HS-5 (cell line): ENCODE measurements at regions not wholly inside any gene's neighbourhood (a gene's known extent, or its start where the extent isn't known, plus 50 kb on each side); places are given as distances from the start of the nearest gene placed in this dataset.

Experiments
- DNase-seq: peaks from one replicate; pipeline ENCODE4 v3.0.0-alpha.2; 2012; ENCODE audit warnings: low read depth

DNA sequence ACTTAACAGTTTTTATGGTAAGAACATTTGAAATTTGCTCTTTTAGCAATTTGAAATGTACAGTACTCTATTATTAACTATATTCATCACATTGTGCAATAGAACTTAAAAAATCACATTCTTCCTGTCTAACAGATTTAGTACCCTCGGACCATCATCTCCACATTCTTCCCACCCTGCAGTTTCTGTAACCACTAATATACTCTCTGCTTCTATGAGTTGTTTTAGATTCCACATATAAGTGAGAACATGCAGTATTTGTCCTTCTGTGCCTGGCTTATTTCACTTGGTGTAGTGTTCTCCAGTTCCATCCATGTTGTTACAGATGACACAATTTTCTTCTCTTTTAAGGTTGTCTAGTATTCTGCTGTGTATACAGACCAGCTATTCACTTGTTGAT is 88.9 kb upstream of the SEC61G start:
- no peak for DNase-seq

DNA sequence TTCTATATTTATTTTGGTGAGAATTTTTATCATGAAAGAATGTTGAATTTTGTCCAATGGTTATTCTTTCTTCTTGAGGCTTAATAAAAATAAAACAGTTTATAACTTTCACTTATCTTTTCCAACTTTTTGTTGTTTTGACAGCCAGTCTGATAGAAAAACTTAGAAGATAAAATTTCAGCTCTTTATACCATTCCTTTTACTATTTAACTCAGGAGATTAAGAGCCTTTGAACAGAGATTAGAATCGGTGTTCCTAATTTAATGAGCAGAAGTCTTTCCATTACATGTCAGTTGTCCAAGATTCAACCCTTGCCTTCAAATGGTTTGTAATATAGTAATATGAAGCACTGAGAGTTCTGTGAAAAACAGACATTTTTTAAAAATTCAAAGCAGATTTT is 97.8 kb upstream of the SEC61G start:
- DNase-seq: no peak

DNA sequence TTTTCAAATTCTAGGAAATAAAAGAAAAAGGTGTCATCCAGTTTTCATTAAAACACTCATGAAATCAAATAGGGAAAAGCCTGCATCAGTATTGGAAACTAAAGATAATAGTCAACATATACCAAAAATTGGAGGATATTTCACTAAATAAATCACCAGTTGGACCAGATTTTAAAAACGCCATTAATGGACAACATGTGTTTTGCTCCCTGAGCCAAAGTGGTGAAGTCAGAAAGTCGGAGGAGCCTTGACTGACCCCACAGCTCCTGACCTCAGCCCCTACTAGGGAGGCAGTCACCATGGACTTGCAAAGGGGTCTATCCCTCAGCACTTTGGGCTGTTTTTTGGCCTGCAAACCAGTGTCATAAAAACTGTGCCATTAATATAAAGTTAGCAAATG is 98.3 kb upstream of the SEC61G start:
- no peak for DNase-seq

DNA sequence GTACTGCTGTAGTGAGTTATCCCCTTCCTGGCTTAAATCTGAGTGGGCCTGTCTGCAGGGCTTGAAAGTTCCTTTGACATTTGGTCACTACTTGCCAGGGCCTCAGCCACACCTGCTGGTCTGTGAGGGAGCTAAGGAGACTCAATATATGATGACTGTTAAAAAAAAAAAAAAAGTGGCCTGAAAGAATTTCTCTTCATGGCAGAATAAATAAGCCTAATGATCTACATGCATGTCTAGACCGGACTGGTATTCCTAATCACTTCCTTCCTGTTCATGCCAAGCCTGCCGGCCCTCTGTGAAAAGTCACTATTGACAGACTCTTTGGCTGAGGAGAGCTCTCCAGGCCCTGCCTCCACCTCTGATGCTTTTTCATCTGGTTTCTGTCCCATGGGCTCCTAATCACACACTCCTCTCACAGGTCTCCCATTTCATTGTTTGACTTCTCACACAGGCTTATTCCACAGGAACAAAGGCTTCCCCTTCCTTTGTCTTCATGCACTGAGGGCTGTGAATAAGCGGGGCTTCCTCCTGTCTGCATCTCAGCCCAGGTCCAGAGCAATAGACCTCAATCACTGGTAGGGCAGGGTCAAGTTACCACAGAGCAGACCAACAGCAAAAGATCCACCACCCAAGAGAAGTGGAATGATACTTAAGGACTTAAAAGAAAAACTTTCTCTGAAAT is 99.1 kb upstream of the SEC61G start:
- no peak for DNase-seq

DNA sequence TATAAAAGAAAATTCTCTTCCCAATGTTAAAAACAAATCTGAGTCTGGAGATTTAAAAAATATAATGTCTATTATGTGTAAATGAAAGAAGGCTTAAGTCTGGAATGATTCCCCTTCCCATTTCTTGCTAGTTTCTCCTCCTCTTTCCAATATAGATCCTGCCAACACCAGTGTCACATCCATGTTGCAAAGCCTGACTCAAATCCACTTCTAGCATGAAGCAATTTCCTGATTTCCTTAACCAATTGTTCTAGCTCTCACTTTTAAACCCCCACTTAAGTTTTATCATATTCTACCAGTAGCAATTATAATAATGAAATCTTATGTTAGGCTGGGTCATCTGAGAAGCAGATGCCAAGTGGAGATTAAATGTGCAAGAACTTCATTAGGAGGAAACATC is 100.1 kb upstream of the SEC61G start:
- DNase-seq: no peak

DNA sequence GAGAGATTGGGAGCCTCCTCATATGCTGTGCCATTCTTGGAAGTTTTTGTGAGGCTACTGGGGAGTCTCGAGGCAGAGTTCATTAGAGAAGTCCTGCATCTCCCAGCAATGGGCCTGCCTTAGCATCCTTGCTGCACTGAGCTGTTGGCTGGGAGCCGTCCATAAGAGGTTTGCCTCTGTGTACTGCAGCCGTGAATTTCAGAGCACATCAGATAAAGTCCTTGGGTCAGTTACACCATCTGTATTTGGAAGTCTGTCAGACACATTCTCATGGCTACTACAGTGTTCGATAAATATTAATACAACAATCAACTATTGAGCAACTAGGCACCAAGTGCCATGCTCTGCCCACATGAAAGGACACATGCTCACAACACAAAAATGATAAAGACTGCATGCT is 100.5 kb upstream of the SEC61G start:
- no peak for DNase-seq

DNA sequence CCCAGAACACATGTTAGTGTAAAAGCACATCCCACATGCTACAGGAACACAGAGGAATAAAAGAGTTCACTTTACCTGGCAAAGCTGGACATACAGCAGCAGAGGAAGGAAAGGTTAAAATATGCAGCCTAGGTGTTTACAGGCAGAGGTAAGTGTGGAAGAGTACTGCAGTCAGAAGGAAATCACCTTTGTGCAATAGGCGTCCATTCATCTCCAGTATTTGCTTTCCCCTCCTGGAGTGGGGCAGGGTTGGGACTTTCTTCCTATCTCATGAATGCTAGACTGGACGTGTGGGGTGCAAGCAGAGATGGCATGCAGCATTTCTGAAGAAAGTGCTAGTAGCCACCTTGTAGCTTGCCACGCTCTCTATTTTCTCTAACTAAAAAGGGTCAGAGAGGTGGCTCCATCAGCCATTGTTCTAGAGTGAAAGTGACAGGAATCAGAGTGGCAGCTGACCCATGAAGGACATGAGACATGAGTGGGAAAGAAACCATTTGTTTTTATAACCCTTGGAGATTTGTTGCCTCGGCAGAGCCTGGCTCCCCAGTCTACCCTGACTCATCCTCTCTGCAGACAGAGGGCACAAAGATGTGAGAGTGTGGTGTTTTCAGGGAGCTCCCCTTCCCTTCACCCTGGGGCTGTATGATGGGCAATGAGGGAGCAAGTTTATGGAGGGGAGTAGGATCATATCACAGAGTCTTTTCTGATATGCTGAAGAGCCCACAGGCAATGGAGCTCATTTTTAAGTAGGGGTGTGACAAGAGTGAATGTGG is 101.2 kb upstream of the SEC61G start:
- DNase-seq: no peak

DNA sequence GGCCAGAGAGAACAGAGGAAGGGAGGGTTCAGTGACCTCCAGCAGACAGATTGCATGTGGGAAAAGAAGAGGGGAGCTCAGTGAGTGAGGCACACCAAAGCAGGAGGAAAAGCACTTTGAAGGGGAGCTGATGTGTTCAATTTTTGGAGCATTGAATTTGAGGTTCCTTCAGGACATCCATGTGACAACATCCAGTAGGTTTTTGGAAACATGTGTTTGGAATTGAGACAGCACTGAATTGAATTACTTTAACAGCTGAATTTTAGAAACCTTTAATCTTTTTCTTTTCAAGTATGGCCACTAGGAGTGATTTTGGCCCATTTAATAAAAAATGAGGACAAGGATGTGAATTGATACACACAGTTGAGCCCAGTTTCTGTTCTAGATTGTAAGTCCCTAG is 101.8 kb upstream of the SEC61G start:
- no peak for DNase-seq

DNA sequence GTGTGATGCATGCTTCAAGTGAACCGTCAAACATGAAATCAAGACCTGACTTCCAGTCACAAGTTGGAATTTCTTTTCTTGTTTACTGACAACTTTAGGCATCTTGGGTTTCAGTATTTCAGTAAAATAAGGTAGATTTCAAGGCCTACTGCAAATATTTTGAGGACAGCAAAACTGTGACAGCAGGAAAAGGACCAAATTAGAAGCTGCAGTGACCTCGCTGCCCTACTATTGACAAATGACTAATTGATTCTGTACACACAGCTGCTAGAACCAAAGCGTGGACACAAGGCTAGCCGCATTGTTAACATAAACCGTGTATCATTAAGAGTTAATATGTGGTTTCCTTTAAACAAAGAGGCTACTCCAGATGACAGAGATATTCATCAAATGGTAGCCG is 105.7 kb upstream of the SEC61G start:
- DNase-seq: no peak

DNA sequence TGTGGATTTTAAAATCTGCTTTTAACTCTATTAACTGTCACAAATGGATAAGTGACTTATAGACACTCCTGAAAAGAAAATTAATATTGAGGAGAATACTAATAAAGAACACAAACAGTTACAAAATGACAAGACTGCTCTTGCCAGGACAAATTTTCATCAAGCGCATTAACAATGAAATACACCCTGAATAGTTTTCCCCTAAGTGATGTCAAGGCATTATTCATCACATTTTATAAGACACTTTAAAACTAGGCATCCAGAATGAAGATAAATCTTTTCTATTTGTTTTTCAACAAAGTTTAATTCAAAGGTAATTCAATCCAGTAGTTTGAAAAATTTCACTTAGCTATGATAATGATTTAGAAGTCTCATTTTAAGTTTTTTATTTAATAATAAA is 110.5 kb upstream of the SEC61G start:
- DNase-seq: no peak

DNA sequence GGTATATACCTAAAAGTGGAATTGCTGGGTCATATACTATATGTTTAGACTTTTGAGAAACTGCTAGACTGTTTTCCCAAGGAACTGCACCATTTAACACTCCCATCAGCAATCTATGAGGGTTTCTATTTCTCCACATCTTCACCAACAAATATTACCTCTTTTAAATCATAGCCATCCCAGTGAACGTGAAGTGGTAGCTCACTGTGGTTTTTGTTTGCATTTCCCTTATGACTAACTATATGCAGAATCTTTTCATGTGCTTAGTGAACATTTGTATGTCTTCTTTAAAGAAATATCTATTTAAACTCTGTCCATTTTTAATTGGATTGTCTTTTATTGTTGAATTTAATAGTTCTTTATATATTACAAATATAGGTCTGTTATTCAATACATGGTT is 115.8 kb upstream of the SEC61G start:
- DNase-seq: no peak

DNA sequence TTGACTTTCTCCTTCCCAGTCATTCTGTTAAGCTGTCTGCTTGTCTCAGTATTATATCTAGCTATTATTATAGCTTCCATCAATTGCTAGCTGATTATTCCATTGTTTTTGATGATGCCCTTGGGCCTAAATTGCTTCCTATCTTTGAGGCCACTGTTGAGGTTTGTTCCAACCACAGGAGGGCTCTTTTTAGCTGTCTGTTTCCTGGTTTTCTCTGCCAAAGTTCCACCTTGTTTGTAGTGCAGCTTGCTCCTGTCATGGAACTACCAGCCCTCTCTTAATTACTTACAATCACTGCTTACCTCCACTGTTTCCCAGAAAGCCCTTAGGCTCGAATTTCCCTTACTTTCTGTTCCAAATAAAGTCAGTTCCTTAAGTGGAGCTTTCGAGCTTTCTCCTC is 118.7 kb upstream of the SEC61G start:
- DNase-seq: no peak

DNA sequence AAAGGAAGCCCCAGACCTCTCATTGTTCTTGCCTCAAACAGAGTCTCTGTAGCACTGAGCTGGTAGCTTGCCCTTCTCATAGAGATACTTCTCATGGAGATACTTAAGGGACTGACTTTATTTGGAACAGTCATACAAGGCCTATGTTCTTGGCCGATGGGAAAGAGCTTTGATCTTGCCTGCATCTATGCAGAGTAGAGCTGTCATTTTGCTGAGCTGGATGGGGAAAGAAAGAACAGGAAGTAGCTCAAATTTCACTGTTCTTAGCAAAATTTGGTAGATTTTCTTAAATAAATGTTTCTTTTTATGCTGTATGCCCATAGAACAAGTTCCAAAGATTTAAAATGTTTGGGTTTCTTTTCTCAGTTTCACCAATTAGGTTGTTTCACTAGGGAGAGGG is 119.3 kb upstream of the SEC61G start:
- no peak for DNase-seq

DNA sequence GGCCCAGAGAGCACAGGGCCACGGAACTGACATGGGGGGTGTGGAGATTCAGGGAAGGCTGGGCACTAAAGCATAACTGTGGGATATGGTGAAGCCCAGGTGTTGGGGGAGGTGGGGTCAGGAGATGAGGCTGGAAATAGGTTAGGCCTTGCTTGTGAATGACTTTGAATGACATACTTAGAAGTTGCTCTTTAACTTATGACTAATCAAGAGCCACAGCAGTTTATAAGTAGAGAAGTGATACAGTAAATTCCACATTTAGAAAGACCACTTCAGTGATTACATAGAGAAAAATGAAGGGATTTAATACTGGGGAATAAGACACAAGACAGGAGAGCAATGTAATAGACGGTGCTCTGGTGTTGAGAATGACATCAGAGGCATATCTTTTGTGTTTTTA is 120.8 kb upstream of the SEC61G start:
- no peak for DNase-seq

DNA sequence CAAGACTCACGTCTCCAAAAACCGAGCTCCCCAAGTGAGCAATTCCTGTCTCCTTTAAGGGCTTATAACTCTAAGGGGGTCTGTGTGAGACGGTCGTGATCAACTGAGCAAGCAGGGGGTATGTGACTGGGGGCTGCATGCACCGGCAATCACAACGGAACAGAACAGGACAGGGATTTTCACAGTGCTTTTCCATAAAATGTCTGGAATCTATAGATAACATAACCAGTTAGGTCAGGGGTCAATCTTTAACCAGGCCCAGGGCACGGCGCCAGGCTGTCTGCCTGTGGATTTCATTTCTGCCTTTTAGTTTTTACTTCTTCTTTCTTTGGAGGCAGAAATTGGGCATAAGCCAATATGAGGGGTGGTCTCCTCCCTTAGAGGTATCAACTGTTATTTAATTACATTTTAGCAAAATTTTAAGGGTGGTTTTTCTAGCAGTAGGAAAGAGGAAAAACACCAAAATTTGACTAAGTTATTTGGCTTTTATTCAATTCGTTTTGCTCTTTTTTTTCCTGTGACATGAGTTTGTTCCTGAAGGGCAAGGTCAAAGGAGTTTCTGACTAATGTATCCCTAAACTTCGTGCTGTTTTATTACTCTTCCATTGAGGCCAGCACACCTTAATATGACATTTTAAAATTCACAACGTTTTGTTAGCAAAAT is 121.4 kb upstream of the SEC61G start:
- no peak for DNase-seq

DNA sequence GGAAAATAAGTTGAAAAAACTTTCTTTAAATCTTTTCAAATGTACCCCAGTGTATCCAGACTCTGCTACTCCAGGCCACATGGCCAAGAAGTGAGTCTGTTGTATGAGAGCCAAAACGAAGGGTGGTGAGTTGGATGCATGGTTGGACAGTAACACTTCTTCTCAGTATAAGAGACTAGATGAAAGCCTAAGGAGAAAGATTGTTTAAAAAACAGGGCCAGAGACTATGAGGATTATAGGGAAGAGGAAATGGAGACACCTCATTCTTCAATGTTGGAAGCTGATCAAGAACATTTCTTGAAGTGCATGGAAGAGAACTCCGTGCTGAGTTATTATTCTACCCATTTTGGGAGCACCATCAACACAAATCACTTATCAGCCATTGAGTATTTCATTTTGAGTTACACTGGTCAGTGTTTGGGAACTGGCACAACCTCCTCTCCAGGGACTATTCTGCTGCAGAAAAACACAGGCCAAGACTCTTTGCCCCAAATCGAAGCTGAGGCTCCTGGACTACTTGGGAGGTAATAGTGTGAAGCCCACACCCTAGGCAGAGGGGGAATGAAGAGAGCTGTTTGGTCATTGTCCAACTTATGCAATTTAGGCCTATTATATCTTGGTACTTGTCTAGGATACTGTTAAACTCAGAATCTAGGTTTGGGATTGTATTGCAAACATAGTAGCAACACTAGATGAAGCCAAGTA is 123.0 kb upstream of the SEC61G start:
- no peak for DNase-seq

DNA sequence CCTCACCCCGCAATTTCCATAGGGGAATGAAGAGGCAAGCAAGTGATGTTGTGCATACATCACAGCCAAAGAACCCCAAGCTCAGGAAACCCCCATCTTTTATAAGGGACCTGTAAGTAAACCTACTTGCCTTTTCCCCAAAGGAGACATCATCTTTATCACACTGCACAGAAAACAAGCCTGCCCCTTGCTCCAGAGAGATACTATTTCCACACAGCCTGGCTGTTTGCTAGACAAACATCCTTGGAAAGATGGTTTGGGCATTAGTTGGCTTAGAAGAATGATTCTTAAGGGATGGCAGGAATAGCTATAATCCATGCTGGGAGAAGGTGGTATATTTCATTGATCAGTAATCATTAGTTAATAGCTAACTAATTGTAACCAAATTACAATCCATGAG is 123.7 kb upstream of the SEC61G start:
- DNase-seq: no peak

DNA sequence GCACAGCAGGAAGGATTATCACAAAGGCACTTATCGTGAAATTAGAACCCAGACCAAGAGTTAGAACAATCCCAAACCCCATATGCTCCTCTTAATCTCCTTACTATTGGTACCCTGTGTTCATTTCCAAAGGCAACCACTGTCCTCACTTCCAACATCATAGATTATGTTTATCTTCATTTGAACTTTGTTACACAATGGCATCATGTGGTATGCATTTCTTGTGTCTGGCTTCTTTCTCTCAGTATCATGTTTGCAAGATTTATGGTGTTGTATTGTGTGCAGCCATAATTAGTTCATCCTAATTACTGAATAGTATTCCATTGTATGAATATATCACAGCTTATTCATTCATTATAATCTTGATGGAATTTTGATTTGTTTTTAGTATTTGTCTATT is 124.6 kb upstream of the SEC61G start:
- DNase-seq: no peak

DNA sequence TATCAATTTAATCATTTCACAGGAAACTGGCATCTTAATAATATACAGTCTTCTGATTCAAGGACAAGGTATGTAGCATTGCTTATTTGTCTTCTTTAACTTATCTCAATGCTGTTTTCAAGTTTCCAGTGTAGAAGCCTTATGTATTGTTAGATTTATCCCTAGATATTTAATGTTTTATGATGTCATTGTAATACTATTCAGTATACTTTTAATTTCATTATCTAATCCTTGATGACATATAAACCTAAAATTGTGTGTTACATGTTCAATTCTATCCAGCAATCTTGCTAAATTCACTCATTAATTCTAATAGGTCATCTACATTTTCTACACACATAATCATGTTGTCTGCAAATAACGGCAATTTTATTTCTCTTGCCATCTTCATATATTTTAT is 126.3 kb upstream of the SEC61G start:
- no peak for DNase-seq

DNA sequence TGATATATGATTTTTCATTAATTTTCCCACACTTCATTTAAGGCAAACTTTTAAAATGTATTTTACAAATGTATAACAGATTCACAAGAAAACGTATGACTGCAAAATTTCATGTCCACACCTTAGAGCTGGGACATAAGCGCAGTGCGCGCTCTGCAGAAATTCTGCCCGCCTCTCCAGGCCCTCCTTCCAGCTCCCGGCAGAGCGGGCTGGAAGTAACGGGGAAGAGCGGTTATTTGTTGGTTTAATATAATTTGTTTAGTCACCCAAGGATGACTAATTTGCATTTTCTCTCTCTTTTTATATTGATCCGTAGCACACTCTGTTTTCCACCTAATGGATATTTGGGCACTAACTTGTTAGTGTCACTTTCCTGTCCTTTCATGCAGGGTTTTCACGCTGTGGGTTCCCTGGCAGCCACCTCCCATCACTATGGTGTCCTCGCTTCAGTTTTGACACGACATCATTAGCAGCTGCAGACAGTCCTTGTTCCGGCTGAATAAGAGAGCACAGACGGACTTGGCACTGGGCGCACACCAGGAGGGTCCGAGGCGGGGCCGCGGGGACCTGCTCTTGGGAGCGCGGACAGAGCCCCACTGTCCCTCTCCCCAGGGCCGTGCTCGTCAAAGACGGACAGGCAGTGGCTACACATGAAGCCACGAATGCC is 129.2 kb upstream of the SEC61G start:
- DNase-seq: no peak

DNA sequence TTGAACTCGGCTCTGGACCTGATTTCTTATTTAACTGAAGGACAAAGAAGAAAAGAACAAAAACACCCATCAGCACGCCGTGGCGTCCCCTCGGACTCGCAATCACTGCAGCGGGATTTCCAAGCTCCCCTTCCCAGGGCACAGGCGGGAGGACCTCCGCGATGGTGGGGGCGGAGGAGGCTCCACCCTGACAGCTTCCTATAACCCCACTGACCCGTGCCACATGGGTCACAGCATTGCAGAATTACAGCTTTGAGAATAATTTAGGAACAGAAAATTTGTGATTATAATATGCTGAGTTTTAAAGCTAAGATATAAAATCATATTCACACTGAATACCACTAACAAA is 129.7 kb upstream of the SEC61G start:
- DNase-seq: no peak

DNA sequence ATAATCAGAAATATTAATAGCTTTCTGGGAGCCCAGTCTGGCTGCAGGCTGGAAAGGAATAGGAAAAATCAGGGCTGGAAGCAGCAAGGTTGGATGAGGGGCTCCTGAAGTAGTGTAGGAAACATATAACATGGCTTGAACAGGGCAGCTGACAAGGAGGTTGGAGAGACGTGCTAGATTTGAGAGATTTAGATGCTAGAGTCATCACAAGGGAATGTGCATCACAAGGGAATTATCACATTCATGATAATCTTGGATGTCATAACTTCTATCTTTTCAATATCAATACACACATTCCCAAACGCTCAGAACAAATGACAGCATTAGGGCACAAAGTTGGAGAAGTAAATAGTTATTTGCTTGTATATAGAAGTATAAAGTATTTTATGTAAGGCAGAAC is 120.9 kb upstream of the EGFR start:
- DNase-seq: no peak
